ENCODE measurements at regions not wholly inside any gene's neighbourhood (a gene's known extent, or its start where the extent isn't known, plus 50 kb on each side); places are given as distances from the start of the nearest gene placed in this dataset.

DNA sequence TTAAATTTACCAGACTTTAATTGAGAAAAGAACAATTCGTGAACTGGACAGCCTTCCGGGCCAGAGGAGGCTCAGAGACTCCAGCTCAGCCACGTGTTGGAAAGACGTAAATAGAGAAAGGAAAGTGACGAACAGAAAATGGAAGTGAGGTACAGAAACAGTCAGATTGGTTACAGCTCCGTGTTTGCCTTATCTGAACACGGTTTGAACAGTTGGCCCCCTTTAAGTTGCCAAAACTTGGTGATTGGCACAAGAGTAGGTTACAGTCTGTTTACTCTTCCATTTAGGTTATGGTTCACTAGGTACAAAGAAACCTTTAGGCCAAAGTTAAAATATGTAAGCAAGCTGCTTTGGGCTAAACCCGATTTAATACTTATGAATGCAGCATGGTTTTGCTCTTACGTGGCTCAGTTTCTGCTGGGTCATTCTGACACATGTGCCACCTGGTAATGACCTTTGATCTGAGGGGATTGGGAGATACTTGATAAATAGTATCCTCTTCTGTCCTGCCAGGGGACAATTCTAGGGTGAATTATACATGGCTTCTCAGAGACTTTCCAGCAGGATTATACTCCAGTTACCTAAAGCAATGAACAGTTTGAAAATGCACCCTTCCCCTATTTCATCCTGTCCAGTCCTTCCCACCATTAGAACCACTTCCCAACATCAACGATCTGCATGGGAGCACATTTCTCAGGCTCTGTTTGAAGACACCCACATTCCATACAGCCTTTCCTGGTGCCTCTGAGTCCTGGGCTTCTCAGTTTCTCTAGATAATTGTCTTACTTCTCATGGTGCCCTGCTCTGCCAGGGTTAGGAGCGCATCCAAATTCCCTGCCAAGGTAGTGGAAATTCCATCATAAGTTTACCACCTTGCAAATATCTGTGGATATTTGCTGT lies 65.1 kb upstream of the TGIF1 start:
- H3K4me3 ChIP-seq = no peak overlapping the region
- H3K27me3 ChIP-seq = no peaks in the 10 kb centered on the region
- H3K4me1 ChIP-seq = no peaks in the 10 kb centered on the region
- no peak overlapping the region for H3K27ac ChIP-seq (replicated peaks in 1 of 4)
- no peaks in the 10 kb centered on the region for H3K36me3 ChIP-seq
- TF ChIP-seq POLR2A (IDR thresholded peaks at IDR 0.05; ENCODE audit: low read depth) = no peak
- TF ChIP-seq EP300 (IDR thresholded peaks at IDR 0.05) = no peak
- 86% methylated on average over 11 of the region's 11 CpGs for WGBS
- H3K9me3 ChIP-seq = peaks cover 0 to 9% (median 3%) of the 10 kb centered on the region in 4 donors
- DNase-seq (ENCODE audit: extremely low spot score) = no peak
- intact Hi-C loops (cut with DNase I) = no loop called here

DNA sequence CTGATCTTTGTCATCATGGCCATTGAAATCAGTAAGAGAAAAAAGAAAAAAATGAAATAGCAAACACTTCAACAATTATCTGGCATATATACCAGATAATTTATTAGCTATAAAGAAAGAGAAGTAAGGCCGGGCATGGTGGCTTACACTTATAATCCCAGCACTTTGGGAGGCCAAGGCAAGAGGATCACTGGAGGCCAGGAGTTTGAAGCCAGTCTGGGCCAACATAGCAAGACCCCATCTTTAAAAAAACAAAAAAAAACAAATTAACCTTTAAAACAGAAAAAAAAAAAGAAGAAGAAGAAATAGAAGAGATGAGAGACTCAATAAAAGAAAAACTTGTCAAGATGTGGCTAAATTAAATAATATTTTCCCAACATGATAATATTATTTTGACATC lies 61.6 kb upstream of the TGIF1 start:
- no peak for DNase-seq (ENCODE audit: extremely low spot score)
- Histone ChIP-seq H3K9me3 (peaks cover 0 to 17% (median 10%) of the 10 kb centered on the region in 4 donors), H3K36me3 (no peaks in the 10 kb centered on the region), H3K4me3 (no peak overlapping the region), H3K27ac (replicated peaks in 1 of 4) (no peak overlapping the region), H3K4me1 (no peaks in the 10 kb centered on the region), H3K27me3 (no peaks in the 10 kb centered on the region)
- TF ChIP-seq, protein P1, sequence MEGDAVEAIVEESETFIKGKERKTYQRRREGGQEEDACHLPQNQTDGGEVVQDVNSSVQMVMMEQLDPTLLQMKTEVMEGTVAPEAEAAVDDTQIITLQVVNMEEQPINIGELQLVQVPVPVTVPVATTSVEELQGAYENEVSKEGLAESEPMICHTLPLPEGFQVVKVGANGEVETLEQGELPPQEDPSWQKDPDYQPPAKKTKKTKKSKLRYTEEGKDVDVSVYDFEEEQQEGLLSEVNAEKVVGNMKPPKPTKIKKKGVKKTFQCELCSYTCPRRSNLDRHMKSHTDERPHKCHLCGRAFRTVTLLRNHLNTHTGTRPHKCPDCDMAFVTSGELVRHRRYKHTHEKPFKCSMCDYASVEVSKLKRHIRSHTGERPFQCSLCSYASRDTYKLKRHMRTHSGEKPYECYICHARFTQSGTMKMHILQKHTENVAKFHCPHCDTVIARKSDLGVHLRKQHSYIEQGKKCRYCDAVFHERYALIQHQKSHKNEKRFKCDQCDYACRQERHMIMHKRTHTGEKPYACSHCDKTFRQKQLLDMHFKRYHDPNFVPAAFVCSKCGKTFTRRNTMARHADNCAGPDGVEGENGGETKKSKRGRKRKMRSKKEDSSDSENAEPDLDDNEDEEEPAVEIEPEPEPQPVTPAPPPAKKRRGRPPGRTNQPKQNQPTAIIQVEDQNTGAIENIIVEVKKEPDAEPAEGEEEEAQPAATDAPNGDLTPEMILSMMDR (IDR thresholded peaks at IDR 0.05) = no peak
- TF ChIP-seq POLR2A (IDR thresholded peaks at IDR 0.05; ENCODE audit: low read depth) = no peak
- TF ChIP-seq EP300 (IDR thresholded peaks at IDR 0.05) = no peak
- no peak for TF ChIP-seq POLR2AphosphoS5 (IDR thresholded peaks at IDR 0.05)
- intact Hi-C loops (cut with DNase I) = no loop called here
- 98% methylated on average over 1 of the region's 1 CpG for WGBS

DNA sequence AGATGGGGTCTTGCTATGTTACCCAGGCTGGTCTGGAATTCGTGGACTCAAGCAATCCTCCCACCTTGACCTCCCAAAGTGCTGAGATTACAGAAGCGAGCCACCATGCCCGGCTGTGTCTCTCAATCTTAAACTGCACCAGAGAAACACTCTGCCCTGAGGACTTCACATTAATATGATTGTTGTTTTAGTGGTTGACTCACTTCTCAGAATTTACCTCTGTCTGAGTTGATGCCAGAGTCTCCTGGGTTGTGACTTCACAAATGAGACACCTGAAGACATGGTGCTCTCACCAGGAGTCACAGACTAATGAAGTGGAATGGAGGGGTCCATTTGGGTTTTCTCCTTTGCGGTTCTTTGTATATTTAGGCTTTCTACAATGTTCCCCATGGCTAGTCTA lies 61.0 kb upstream of the TGIF1 start:
- Histone ChIP-seq H3K9me3 (peaks cover 0 to 17% (median 10%) of the 10 kb centered on the region in 4 donors), H3K36me3 (no peaks in the 10 kb centered on the region), H3K4me1 (no peaks in the 10 kb centered on the region), H3K27ac (replicated peaks in 1 of 4) (no peak overlapping the region), H3K27me3 (no peaks in the 10 kb centered on the region), H3K4me3 (no peak overlapping the region)
- DNase-seq (ENCODE audit: extremely low spot score) = no peak
- TF ChIP-seq, protein P1 (IDR thresholded peaks at IDR 0.05) = no peak
- TF ChIP-seq POLR2AphosphoS5 (IDR thresholded peaks at IDR 0.05) (no peak), EP300 (IDR thresholded peaks at IDR 0.05) (no peak), POLR2A (IDR thresholded peaks at IDR 0.05; ENCODE audit: low read depth) (no peak)
- intact Hi-C loops (cut with DNase I) = no loop called here
- WGBS = 66% methylated on average over 4 of the region's 4 CpGs

DNA sequence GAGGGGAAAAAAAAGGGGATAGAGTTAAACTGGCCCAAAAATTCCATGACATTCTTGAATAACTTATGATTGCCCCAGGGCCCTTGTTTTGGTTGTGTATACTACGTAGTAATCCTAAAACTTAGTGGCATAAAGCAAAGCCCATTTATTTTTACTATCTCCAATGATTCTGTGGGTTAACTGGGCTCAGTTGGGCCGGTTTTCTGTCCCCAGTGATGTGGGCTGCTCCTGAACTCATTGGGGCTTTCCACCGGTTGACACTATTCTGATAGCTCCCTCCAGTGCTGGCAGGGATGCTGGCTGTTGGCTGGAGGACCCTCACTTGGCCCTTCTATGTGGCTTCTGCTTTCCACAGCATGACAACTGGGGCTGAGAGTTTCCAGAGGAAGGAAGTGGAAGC lies 60.0 kb upstream of the TGIF1 start:
- Histone ChIP-seq H3K4me3 (no peak overlapping the region), H3K4me1 (no peaks in the 10 kb centered on the region), H3K36me3 (no peaks in the 10 kb centered on the region), H3K27ac (replicated peaks in 1 of 4) (no peak overlapping the region), H3K27me3 (no peaks in the 10 kb centered on the region), H3K9me3 (peaks cover 0 to 17% (median 10%) of the 10 kb centered on the region in 4 donors)
- TF ChIP-seq, protein P1 (IDR thresholded peaks at IDR 0.05) = no peak
- intact Hi-C loops (cut with DNase I) = no loop called here
- 73% methylated on average over 3 of the region's 3 CpGs for WGBS
- no peak for DNase-seq (ENCODE audit: extremely low spot score)

DNA sequence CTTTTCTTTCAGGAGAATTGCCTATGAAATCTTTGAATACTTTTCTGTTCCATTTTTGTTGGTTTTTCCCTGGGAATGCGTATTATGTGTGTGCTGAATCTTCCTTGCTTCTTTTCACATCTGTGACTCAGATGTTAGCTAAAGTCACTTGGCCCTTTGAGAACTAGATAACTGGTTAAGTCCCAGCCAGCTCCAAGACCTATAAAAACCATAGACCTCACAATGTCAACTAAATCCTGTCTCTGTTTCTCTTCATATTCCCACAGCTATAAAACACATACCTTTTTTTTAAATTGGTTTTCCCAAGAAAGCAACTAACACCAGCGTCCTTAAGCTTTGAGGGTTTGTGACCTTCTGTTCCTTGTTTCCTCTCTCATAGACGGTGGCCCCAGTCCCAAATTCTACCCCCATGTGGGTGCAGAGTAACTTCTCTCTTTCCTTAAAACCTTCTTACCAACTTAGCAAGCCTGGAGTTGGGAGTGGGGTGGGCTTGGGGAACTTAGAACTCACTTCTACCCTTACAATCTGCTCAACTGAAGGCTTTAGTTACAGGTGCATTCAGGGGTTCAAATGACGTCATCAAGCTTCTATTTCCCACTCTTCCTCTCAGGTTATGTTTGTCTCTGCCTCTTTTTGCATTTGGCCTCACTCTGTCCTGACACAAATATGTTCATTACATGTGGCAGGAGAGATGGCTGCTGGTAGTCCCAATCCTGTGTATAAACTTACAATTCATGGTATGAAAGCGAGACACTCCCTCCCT lies 58.1 kb upstream of the TGIF1 start:
- TF ChIP-seq EP300 (IDR thresholded peaks at IDR 0.05) (no peak), POLR2AphosphoS5 (IDR thresholded peaks at IDR 0.05) (no peak), POLR2A (IDR thresholded peaks at IDR 0.05; ENCODE audit: low read depth) (no peak)
- TF ChIP-seq, protein P1 (IDR thresholded peaks at IDR 0.05) = no peak
- DNase-seq (ENCODE audit: extremely low spot score) = no peak
- WGBS = 85% methylated on average over 5 of the region's 5 CpGs
- Histone ChIP-seq H3K27me3 (no peaks in the 10 kb centered on the region), H3K9me3 (peaks cover 0 to 17% (median 10%) of the 10 kb centered on the region in 4 donors), H3K4me1 (no peaks in the 10 kb centered on the region), H3K36me3 (no peaks in the 10 kb centered on the region), H3K4me3 (no peak overlapping the region), H3K27ac (replicated peaks in 1 of 4) (no peak overlapping the region)
- intact Hi-C loops (cut with DNase I) = no loop called here

Measured in esophagus muscularis mucosa (tissue), 4 donors.